H54 (cell line): ENCODE measurements at regions not wholly inside any gene's neighbourhood (a gene's known extent, or its start where the extent isn't known, plus 50 kb on each side); places are given as distances from the start of the nearest gene placed in this dataset.

Source experiments
- DNase-seq: peaks from one replicate; pipeline ENCODE4 v3.0.0; 2011; ENCODE audit warnings: low spot score, mixed read lengths; ENCODE audit not compliant: insufficient read length
- FAIRE-seq: peaks from 3 replicates; lab custom pipeline; 2011; peaks lifted over from hg19 to GRCh38; lab: Jason Lieb, UNC
- POLR2A ChIP-seq: IDR thresholded peaks from 2 replicates; pipeline ENCODE4 v1.6.1; 2011; ENCODE audit warnings: low read depth, mild to moderate bottlenecking, low read length

- DNase-seq (no peak), FAIRE-seq (no peak)
- no peak for TF ChIP-seq POLR2A
Observed at GRCh38 chr20:12957968-12958367, 50.8 kb upstream of the SPTLC3 start.
